ENCODE measurements at regions not wholly inside any gene's neighbourhood (a gene's known extent, or its start where the extent isn't known, plus 50 kb on each side); places are given as distances from the start of the nearest gene placed in this dataset.

DNA sequence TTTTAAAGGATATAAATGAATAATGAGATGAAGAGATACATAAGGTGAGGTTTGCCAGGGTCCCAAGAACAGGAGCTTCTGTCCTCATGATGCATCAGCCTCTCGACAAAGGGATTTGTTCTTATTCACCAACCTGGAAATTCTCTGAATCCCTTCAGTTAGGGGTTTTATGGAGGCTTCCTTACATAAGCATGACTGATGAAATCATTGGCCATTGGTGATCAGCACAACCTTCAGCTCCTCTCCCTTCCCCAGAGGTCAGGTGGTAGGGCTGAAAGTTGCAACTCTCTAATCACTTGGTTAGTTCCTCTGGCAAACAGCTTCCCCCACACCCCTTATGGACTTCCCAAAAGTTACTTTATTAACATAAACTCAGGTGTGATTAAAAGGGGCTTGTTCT lies 222.0 kb downstream of the SPRY1 start:
- DNase-seq: no peak
- Mint-ChIP-seq H3K4me3 (ENCODE audit: unreplicated experiment) (no peak overlapping the region), H3K27me3 (ENCODE audit: unreplicated experiment) (no peaks in the 10 kb centered on the region), H3K4me1 (ENCODE audit: low read depth, unreplicated experiment) (peaks cover 12% of the 10 kb centered on the region), H3K27ac (ENCODE audit: unreplicated experiment) (no peak overlapping the region), H3K36me3 (ENCODE audit: unreplicated experiment) (no peaks in the 10 kb centered on the region), H3K9me3 (ENCODE audit: unreplicated experiment) (no peaks in the 10 kb centered on the region)
- no peak for TF ChIP-seq CTCF (IDR thresholded peaks at IDR 0.05; ENCODE audit: partially characterized antibody, unreplicated experiment)

- no peaks in the 10 kb centered on the region for H3K9me3 Mint-ChIP-seq (ENCODE audit: unreplicated experiment)
- TF ChIP-seq CTCF (IDR thresholded peaks at IDR 0.05; ENCODE audit: partially characterized antibody, unreplicated experiment): no peak
- H3K36me3 Mint-ChIP-seq (ENCODE audit: unreplicated experiment): no peaks in the 10 kb centered on the region
- H3K4me3 Mint-ChIP-seq (ENCODE audit: unreplicated experiment): no peak overlapping the region
- DNase-seq: no peak
- peaks cover 12% of the 10 kb centered on the region for H3K4me1 Mint-ChIP-seq (ENCODE audit: low read depth, unreplicated experiment)
- H3K27me3 Mint-ChIP-seq (ENCODE audit: unreplicated experiment): no peaks in the 10 kb centered on the region
- H3K27ac Mint-ChIP-seq (ENCODE audit: unreplicated experiment): no peak overlapping the region
Measured at GRCh38 chr4:123619326-123619725, 222.7 kb downstream of the SPRY1 start.

DNA sequence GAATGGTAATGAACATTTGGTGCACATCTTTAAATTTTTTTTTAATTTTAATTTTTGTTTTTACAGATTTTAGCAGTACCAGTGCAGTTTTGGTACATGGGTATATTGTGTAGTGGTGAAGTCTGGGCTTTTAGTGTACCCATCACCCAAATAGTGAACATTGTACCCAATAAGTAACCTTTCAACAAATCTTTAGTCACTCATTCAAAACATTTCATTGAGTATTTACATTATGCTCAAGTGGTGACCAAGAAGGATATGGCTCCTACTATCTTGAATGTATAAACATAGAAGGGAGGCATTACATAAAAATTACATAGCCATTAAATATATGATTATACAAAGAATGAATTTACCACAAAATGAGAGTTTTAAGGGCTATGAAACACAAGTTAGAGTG lies 223.3 kb downstream of the SPRY1 start:
- Mint-ChIP-seq H3K9me3 (ENCODE audit: unreplicated experiment) (no peaks in the 10 kb centered on the region), H3K4me1 (ENCODE audit: low read depth, unreplicated experiment) (peaks cover 12% of the 10 kb centered on the region), H3K4me3 (ENCODE audit: unreplicated experiment) (no peak overlapping the region), H3K27ac (ENCODE audit: unreplicated experiment) (no peak overlapping the region), H3K27me3 (ENCODE audit: unreplicated experiment) (no peaks in the 10 kb centered on the region), H3K36me3 (ENCODE audit: unreplicated experiment) (no peaks in the 10 kb centered on the region)
- TF ChIP-seq CTCF (IDR thresholded peaks at IDR 0.05; ENCODE audit: partially characterized antibody, unreplicated experiment): no peak
- no peak for DNase-seq

- no peak for DNase-seq
- no peak for TF ChIP-seq CTCF (IDR thresholded peaks at IDR 0.05; ENCODE audit: partially characterized antibody, unreplicated experiment)
- Mint-ChIP-seq H3K27me3 (ENCODE audit: unreplicated experiment) (no peaks in the 10 kb centered on the region), H3K27ac (ENCODE audit: unreplicated experiment) (no peak overlapping the region), H3K4me1 (ENCODE audit: low read depth, unreplicated experiment) (peaks cover 10% of the 10 kb centered on the region), H3K9me3 (ENCODE audit: unreplicated experiment) (no peaks in the 10 kb centered on the region), H3K4me3 (ENCODE audit: unreplicated experiment) (no peak overlapping the region), H3K36me3 (ENCODE audit: unreplicated experiment) (no peaks in the 10 kb centered on the region)
Measured at GRCh38 chr4:123621072-123621705, 224.6 kb downstream of the SPRY1 start.

DNA sequence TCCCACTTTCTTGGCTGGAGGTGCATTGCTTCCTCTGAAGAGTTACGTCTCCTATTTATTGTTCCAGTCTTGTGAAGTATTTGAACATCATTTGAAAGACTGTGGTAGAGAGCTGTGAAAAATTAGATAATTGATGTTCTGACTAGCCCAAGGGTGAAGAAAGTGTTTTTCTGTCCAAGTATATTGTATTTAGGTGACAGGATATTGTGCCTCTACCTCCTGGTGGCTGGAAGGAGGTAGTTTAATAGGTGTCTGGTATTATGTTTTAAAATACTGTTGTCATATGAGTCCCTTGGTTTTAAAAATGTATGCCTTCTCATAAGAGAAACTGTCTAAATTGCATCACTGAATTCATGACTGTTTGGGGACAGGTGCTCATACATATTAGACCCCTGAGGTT lies 226.0 kb downstream of the SPRY1 start:
- Mint-ChIP-seq H3K9me3 (ENCODE audit: unreplicated experiment) (no peaks in the 10 kb centered on the region), H3K27ac (ENCODE audit: unreplicated experiment) (no peak overlapping the region), H3K36me3 (ENCODE audit: unreplicated experiment) (no peaks in the 10 kb centered on the region), H3K4me3 (ENCODE audit: unreplicated experiment) (no peak overlapping the region), H3K27me3 (ENCODE audit: unreplicated experiment) (no peaks in the 10 kb centered on the region), H3K4me1 (ENCODE audit: low read depth, unreplicated experiment) (no peaks in the 10 kb centered on the region)
- no peak for DNase-seq
- TF ChIP-seq CTCF (IDR thresholded peaks at IDR 0.05; ENCODE audit: partially characterized antibody, unreplicated experiment): no peak

Measured in glutamatergic neuron (in vitro differentiated cells).